Subcutaneous abdominal adipose tissue (tissue), 5 donors: ENCODE measurements at regions not wholly inside any gene's neighbourhood (a gene's known extent, or its start where the extent isn't known, plus 50 kb on each side); places are given as distances from the start of the nearest gene placed in this dataset.
A peak's percentile ranks its signal among the peaks of the same experiment; 100 is the strongest.
"Not testable (repeated sequence)": the region's sequence is repeated elsewhere in the genome, so short reads cannot be mapped to it uniquely, and the experiment has no call there.

ENCODE experiments used
- H3K27ac ChIP-seq: one replicate; pipeline ENCODE4 v1.7.0; 2013; ENCODE audit warnings: low read depth, mild to moderate bottlenecking, inconsistent platforms, low read length, moderate library complexity
- H3K27me3 ChIP-seq, 5 donors: one replicate each; pipeline ENCODE4 v1.7.0; 2013; ENCODE audit warnings: low read length in 5 of 5, inconsistent platforms in 1 of 5; ENCODE audit not compliant: control insufficient read depth in 5 of 5, insufficient read depth in 4 of 5
- H3K36me3 ChIP-seq, 5 donors: one replicate each; pipeline ENCODE4 v1.7.0; 2013; ENCODE audit warnings: low read length in 5 of 5; ENCODE audit not compliant: control insufficient read depth in 5 of 5, insufficient read depth in 5 of 5
- H3K4me1 ChIP-seq, 5 donors: one replicate each; pipeline ENCODE4 v1.7.0; 2013; ENCODE audit warnings: low read length in 5 of 5, mild to moderate bottlenecking in 3 of 5, moderate library complexity in 1 of 5; ENCODE audit not compliant: control insufficient read depth in 5 of 5, insufficient read depth in 5 of 5
- H3K4me3 ChIP-seq, 5 donors: one replicate each; pipeline ENCODE4 v1.7.0; 2013; ENCODE audit warnings: low read length in 5 of 5, low read depth in 1 of 5
- H3K9ac ChIP-seq, 5 donors: one replicate each; pipeline ENCODE4 v1.7.0; 2013; ENCODE audit warnings: low read length in 5 of 5, mild to moderate bottlenecking in 4 of 5, moderate library complexity in 3 of 5
- H3K9me3 ChIP-seq, 5 donors: one replicate each; pipeline ENCODE4 v1.7.0; 2013; ENCODE audit warnings: low read length in 5 of 5; ENCODE audit not compliant: control insufficient read depth in 5 of 5
- donor health status: healthy.
- donor health status: healthy.
- donor health status: healthy.
- donor health status: healthy.
- donor health status: healthy.

GRCh38 chr7:57821438-57822382 lies 371.7 kb downstream of the ZNF716 start:
- H3K4me1 ChIP-seq, result no peaks in the 10 kb centered on the region
- H3K4me3 ChIP-seq, result no peak overlapping the region
- H3K27me3 ChIP-seq, result no peaks in the 10 kb centered on the region
- H3K27ac ChIP-seq, result no peak overlapping the region
- no peak overlapping the region for H3K9ac ChIP-seq
- no peaks in the 10 kb centered on the region for H3K36me3 ChIP-seq
- peaks cover 0 to 49% (median 17%) of the 10 kb centered on the region in 5 donors for H3K9me3 ChIP-seq

DNA sequence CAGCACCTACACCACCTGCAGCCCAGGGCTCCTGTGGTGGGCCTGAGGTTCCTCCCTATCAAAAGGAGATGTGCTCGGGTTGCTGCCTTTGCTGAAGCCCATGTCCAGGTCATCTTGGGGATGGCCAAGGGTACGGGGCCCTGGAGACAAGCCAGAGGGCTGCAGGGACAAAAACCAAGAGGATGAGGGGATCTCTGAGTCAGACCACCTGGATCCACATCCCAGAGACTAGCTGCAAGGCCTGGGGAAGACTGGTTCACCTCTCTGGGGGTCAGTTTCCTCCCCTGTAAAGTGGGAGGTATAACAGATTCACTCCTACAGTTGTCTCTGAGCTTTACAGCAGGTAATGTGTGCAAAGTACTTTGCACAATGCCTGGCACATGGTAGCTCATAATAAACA lies 376.6 kb downstream of the ZNF716 start:
- not testable (repeated sequence) for H3K4me1 ChIP-seq, H3K27ac ChIP-seq, H3K9ac ChIP-seq, H3K36me3 ChIP-seq, H3K27me3 ChIP-seq, H3K4me3 ChIP-seq
- H3K9me3 ChIP-seq, result peaks cover 0 to 18% (median 2%) of the 10 kb centered on the region in 5 donors

- H3K9me3 ChIP-seq, H3K4me3 ChIP-seq, H3K36me3 ChIP-seq, H3K4me1 ChIP-seq, H3K27ac ChIP-seq, H3K9ac ChIP-seq, H3K27me3 ChIP-seq: not testable (repeated sequence)
Observed at GRCh38 chr7:57835161-57835560, 385.2 kb downstream of the ZNF716 start.

- H3K9ac ChIP-seq, H3K4me3 ChIP-seq, H3K4me1 ChIP-seq, H3K9me3 ChIP-seq, H3K36me3 ChIP-seq, H3K27me3 ChIP-seq, H3K27ac ChIP-seq: not testable (repeated sequence)
Observed at GRCh38 chr7:57839152-57839551, 389.2 kb downstream of the ZNF716 start.

- peaks cover 0 to 11% (median 0%) of the 10 kb centered on the region in 5 donors for H3K4me1 ChIP-seq
- no peaks in the 10 kb centered on the region for H3K27me3 ChIP-seq
- H3K36me3 ChIP-seq, result no peaks in the 10 kb centered on the region
- peak overlapping the region; percentile 6 to 42 (median 31) for H3K4me3 ChIP-seq
- no peak overlapping the region for H3K27ac ChIP-seq
- no peaks in the 10 kb centered on the region for H3K9me3 ChIP-seq
- H3K9ac ChIP-seq, result no peak overlapping the region
Observed at GRCh38 chr7:57867884-57868701, 418.1 kb downstream of the ZNF716 start.

GRCh38 chr7:57868771-57869483 lies 418.9 kb downstream of the ZNF716 start:
- no peak overlapping the region for H3K27ac ChIP-seq
- H3K27me3 ChIP-seq, result no peaks in the 10 kb centered on the region
- H3K4me3 ChIP-seq, result peak overlapping the region in 2 of 5 donors; percentile 42 to 47

More at GRCh38 chr7:57868771-57869483, 418.9 kb downstream of the ZNF716 start:
- Histone ChIP-seq H3K4me1 (peaks cover 0 to 11% (median 0%) of the 10 kb centered on the region in 5 donors), H3K9ac (no peak overlapping the region), H3K9me3 (no peaks in the 10 kb centered on the region), H3K36me3 (no peaks in the 10 kb centered on the region)
